HUES6 (cell line): ENCODE measurements at regions not wholly inside any gene's neighbourhood (a gene's known extent, or its start where the extent isn't known, plus 50 kb on each side); places are given as distances from the start of the nearest gene placed in this dataset.
"Not testable (repeated sequence)": the region's sequence is repeated elsewhere in the genome, so short reads cannot be mapped to it uniquely, and the experiment has no call there.

Experiments
- H3K27ac ChIP-seq: 2 replicates; pipeline ENCODE4 v1.7.0; 2013; ENCODE audit warnings: low read depth, mild to moderate bottlenecking, low read length, inconsistent platforms
- H3K27me3 ChIP-seq: 2 replicates; pipeline ENCODE4 v1.6.1; 2013; ENCODE audit warnings: low read length; ENCODE audit not compliant: control insufficient read depth, insufficient read depth
- H3K36me3 ChIP-seq: 2 replicates; pipeline ENCODE4 v1.6.1; 2013; ENCODE audit warnings: low read length; ENCODE audit not compliant: control insufficient read depth, insufficient read depth
- H3K4me1 ChIP-seq: 2 replicates; pipeline ENCODE4 v1.6.1; 2013; ENCODE audit warnings: low read length; ENCODE audit not compliant: control insufficient read depth, insufficient read depth
- H3K4me3 ChIP-seq: 2 replicates; pipeline ENCODE4 v1.5.1; 2013; ENCODE audit warnings: low read depth, low read length
- H3K9ac ChIP-seq: one replicate; pipeline ENCODE4 v1.6.1; 2013; ENCODE audit warnings: mild to moderate bottlenecking, low read length
- H3K9me3 ChIP-seq: 2 replicates; pipeline ENCODE4 v1.6.1; 2013; ENCODE audit warnings: low read depth, low read length; ENCODE audit not compliant: control insufficient read depth, insufficient read depth

DNA sequence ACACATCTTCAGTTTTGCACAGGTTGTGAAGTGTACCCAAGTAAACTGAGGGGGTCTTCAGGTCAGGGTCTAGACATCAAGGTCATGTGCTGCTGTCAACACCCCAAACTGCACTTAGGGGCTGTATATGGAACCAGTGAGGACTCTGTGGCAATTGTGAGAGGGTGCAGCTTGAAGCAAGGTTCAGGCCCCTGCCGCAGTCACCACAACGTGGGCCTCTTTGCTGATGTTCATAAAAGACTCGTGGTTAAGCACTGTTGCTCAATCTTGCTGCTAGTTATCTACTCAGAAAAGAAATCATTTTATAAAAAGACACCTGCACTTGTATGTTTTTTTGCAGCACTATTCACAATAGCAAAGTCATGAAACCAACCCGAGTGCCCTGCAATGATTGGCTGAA is 907.4 kb downstream of the UQCRFS1 start:
- no peak overlapping the region for H3K27ac ChIP-seq
- H3K27me3 ChIP-seq = no peaks in the 10 kb centered on the region
- no peak overlapping the region for H3K4me3 ChIP-seq
- H3K36me3 ChIP-seq = no peaks in the 10 kb centered on the region
- no peaks in the 10 kb centered on the region for H3K4me1 ChIP-seq
- no peak overlapping the region for H3K9ac ChIP-seq
- H3K9me3 ChIP-seq = no peaks in the 10 kb centered on the region

DNA sequence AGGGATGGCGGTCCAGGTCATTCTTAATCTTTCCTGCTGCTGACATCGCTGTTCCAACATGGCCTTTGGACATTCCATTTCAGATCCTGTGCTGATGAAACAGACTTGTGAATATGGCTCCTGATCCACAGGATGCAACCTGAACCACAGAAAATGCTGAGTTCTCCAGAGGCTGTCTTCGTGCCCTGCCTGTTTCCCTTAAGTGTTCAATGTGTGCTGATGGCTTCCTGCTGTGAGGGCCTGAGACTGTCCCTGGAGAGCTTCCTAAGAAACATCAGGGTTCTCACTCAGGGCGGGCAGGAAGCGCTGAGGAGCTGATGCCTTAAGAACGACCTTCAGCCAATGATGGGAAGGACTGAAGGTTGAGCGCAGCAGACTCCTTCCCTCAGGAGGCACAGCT is 909.4 kb downstream of the UQCRFS1 start:
- H3K27me3 ChIP-seq = no peaks in the 10 kb centered on the region
- no peak overlapping the region for H3K9ac ChIP-seq
- no peaks in the 10 kb centered on the region for H3K36me3 ChIP-seq
- H3K4me1 ChIP-seq = peaks cover 7% of the 10 kb centered on the region; the same call in 1 of the 2 replicates
- no peaks in the 10 kb centered on the region for H3K9me3 ChIP-seq
- H3K4me3 ChIP-seq = no peak overlapping the region
- no peak overlapping the region for H3K27ac ChIP-seq

DNA sequence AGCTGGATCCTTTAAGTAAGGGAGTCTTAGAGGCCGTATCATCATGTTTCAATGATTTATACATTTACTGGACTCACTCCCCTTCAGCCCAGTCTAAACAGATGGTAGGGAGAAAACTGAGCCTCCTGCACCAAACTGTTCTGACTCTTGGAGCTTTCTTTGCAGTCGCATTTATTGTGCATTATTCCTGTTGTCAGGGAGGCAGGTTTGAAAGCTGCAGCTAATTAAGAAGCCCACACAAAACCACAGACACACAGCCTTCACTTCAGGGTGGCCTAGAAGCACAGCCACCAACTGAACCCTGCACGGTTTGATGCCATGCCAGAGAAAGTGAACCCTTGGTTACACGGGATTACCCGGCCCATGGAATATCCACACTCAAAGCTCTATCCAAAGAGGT is 911.0 kb downstream of the UQCRFS1 start:
- Histone ChIP-seq H3K4me3 (no peak overlapping the region), H3K27ac (no peak overlapping the region), H3K36me3 (no peaks in the 10 kb centered on the region), H3K27me3 (no peaks in the 10 kb centered on the region), H3K9me3 (no peaks in the 10 kb centered on the region), H3K4me1 (peaks cover 7% of the 10 kb centered on the region; the same call in 1 of the 2 replicates), H3K9ac (no peak overlapping the region)

DNA sequence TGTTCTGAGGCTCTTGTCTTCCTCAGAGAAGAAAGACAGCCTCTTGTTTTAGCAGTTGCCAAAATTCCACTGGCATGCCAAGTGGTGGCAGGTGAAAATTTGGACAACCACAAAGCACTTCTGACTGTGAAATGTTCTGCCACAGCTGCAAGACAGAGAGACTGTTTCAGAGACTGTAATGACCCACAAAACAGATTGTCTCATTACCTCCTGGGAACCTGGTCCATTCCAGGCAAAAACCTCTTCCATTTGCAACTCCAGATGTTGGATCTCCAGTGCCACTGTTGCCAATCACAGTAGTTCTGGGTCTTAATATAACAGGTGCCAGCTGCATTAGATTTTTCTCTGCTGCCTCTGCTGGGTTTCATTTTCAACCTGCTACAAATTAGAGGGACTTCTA is 911.5 kb downstream of the UQCRFS1 start:
- Histone ChIP-seq H3K4me3 (no peak overlapping the region), H3K4me1 (peaks cover 7% of the 10 kb centered on the region; the same call in 1 of the 2 replicates), H3K27ac (no peak overlapping the region), H3K36me3 (no peaks in the 10 kb centered on the region), H3K9ac (no peak overlapping the region), H3K27me3 (no peaks in the 10 kb centered on the region), H3K9me3 (no peaks in the 10 kb centered on the region)

DNA sequence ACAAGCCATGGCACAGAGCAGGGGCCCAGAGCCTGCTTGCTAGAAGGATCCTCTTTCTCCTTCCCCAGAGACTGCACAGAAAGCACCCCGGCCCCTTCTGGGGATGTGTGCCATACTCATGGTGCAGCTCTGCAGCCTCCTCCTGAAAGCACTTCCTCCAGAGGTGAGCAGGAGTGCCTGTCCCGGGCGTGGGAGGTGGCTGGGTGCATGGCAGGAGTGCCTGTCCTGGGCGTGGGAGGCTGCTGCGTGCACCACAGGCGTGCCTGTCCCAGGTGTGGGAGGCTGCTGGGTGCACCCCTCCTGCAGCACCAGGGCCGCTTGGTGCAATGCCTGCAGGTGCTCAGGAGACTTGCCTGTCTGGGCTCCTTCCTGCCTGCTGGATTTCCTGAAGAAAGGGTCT is 913.3 kb downstream of the UQCRFS1 start:
- H3K36me3 ChIP-seq = no peaks in the 10 kb centered on the region
- peaks cover 7% of the 10 kb centered on the region; the same call in 1 of the 2 replicates for H3K4me1 ChIP-seq
- no peak overlapping the region for H3K9ac ChIP-seq
- H3K4me3 ChIP-seq = no peak overlapping the region
- no peak overlapping the region for H3K27ac ChIP-seq
- H3K27me3 ChIP-seq = no peaks in the 10 kb centered on the region
- H3K9me3 ChIP-seq = no peaks in the 10 kb centered on the region

DNA sequence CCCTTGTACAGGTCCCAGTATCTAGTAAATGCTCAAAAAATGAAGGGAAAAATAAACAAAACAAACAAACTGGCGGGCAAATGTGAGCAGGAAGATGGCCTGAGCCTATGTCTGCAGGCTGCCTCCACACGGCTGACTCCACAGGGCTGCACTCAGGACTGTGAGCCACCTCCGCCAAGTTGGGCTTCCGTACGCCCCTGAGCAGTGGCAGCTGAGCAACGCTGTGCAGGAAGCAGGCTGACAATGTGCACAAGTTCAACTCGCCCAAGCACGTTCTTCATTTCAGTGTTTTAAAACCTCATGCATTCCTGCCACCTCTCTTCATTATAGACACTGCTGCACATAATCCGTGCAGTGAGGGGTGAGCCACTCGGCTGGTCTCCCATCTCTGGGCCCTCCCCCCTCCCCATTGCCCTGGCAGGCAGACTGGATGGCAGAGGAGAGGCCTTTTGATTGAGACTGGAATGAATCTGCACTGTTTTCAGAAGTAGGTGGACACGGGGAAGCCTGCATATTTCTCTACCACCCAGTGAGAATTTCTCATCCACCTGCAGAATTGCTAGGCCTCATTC is 915.3 kb downstream of the UQCRFS1 start:
- no peak overlapping the region for H3K27ac ChIP-seq
- no peak overlapping the region for H3K9ac ChIP-seq
- H3K4me3 ChIP-seq = no peak overlapping the region
- H3K36me3 ChIP-seq = no peaks in the 10 kb centered on the region
- peaks cover 24% of the 10 kb centered on the region for H3K4me1 ChIP-seq
- no peaks in the 10 kb centered on the region for H3K27me3 ChIP-seq
- H3K9me3 ChIP-seq = no peaks in the 10 kb centered on the region

DNA sequence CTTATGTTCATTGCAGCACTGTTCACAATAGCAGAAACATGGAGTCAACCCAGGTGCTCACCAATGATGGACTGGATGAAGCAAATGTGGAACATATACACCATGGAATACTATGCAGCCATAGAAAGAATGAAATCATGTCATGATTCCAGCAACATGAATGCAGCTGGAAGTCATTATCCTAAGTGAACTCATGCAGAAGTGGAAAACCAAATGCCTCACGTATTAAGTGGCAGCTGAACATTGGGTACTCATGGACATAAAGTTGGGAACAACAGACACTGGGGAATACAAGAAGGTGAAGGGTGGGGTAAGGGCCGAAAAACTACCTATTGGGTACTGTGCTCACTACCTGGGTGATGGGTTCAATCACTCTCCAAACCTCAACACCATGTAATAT is 915.9 kb downstream of the UQCRFS1 start:
- Histone ChIP-seq H3K4me3 (no peak overlapping the region), H3K27me3 (no peaks in the 10 kb centered on the region), H3K36me3 (no peaks in the 10 kb centered on the region), H3K9me3 (no peaks in the 10 kb centered on the region), H3K9ac (no peak overlapping the region), H3K4me1 (peaks cover 29% of the 10 kb centered on the region), H3K27ac (no peak overlapping the region)

DNA sequence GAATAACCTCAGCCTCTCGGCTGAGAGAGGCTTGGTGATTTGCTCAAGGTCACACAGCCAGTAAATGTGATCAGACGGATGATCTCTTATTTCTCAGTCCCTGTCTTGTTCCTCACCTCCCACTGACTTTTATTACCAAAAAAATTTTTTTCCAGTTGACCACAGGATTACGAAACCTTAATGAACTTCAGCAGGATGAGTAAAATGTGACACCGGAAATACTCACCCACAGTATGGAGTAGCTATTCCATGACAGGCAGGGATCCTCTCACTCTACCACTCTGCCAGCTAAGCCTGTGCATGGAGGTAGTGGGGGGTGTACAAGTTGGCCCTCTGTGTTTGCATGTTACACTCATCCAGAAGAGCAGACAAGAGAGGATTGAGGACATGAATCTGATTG is 916.4 kb downstream of the UQCRFS1 start:
- H3K4me3 ChIP-seq = no peak overlapping the region
- H3K36me3 ChIP-seq = no peaks in the 10 kb centered on the region
- H3K4me1 ChIP-seq = peaks cover 35% of the 10 kb centered on the region

DNA sequence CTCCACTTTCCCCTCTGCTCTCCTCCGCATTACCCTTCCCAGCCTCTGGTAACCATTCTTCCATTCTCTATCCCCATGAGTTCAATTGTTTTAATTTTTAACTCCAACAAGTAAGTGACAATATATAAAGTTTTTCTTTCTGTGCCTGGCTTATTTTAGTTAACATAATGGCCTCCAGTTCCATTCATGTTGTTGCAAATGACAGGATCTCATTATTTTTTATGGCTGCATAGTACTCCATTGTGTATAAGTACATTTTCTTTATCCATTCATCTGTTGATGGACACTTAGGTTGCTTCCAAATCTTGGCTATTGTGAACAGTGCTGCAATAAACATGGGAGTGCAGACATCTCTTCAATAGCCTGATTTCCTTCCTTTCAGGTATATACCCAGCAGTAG is 918.0 kb downstream of the UQCRFS1 start:
- not testable (repeated sequence) for H3K9me3 ChIP-seq, H3K36me3 ChIP-seq, H3K9ac ChIP-seq, H3K27ac ChIP-seq, H3K27me3 ChIP-seq, H3K4me3 ChIP-seq
- H3K4me1 ChIP-seq = peaks cover 48% of the 10 kb centered on the region

More for the DNA sequence above, 916.4 kb downstream of the UQCRFS1 start:
- Histone ChIP-seq H3K9me3 (no peaks in the 10 kb centered on the region), H3K9ac (no peak overlapping the region), H3K27ac (no peak overlapping the region), H3K27me3 (no peaks in the 10 kb centered on the region)

DNA sequence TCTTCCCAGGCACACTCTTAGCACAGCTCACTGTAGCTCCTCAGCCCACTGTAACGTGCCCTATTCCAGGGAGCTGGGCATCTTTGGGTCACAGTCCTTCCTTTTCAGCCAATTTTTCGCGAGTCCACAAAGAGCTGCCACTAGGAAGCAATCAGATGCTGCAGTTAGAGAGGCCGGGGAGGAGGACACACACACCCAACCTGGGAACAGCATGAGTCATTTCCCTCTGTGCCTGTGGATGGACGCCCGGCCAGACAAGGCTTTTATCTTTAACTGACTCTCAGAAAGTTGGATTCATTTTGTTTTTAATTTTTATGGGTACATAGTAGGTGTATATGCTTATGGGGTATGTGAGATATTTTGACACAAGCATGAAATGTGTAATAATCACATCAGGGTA is 918.6 kb downstream of the UQCRFS1 start:
- no peaks in the 10 kb centered on the region for H3K36me3 ChIP-seq
- H3K27me3 ChIP-seq = no peaks in the 10 kb centered on the region
- no peak overlapping the region for H3K27ac ChIP-seq
- H3K9ac ChIP-seq = no peak overlapping the region
- no peaks in the 10 kb centered on the region for H3K9me3 ChIP-seq
- H3K4me3 ChIP-seq = no peak overlapping the region
- H3K4me1 ChIP-seq = peaks cover 48% of the 10 kb centered on the region

DNA sequence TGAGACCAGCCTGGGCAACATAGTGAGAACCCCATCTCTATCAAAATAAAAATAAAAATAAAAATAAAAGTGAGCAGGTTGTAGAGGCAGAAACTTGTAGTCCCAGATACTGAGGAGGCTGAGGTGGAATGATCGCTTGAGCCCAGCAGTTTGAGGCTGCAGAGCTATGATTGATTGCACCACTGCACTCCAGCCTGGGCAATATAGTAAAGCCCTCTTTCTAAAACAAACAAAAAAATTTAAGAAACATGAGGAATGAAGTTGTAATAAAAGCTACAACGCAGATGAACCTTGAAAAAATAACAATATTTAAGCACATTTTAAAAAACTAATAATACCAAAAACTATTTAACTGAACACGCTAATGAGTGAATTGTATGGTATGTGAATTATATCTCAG is 919.3 kb downstream of the UQCRFS1 start:
- no peak overlapping the region for H3K4me3 ChIP-seq
- H3K9ac ChIP-seq = no peak overlapping the region
- no peak overlapping the region for H3K27ac ChIP-seq
- no peaks in the 10 kb centered on the region for H3K36me3 ChIP-seq
- H3K27me3 ChIP-seq = no peaks in the 10 kb centered on the region
- H3K9me3 ChIP-seq = no peaks in the 10 kb centered on the region
- peaks cover 54% of the 10 kb centered on the region for H3K4me1 ChIP-seq
